ENCODE measurements at regions not wholly inside any gene's neighbourhood (a gene's known extent, or its start where the extent isn't known, plus 50 kb on each side); places are given as distances from the start of the nearest gene placed in this dataset.
A peak's percentile ranks its signal among the peaks of the same experiment; 100 is the strongest.

DNA sequence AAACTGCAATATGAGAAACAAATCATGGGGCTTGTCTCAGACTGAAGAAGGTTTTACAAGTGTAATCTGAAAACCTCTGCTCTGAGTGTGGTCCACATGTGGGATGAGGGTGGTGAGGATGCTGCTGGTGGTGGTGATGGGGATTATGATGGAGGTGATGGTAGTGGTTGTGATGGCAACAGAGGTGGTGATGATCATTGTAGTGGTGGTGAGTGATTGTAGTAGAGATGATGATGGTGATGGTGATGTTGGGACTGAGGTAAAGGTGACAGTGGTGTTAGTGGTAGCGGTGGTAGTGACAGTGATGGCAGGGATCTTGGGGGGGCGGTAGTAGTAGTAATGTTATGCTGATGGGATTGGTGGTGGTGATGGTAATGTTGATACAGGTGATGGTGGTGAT is 217.8 kb downstream of the ANAPC1 start:
- DNase-seq (ENCODE audit: low spot score) = peak; percentile 1

DNA sequence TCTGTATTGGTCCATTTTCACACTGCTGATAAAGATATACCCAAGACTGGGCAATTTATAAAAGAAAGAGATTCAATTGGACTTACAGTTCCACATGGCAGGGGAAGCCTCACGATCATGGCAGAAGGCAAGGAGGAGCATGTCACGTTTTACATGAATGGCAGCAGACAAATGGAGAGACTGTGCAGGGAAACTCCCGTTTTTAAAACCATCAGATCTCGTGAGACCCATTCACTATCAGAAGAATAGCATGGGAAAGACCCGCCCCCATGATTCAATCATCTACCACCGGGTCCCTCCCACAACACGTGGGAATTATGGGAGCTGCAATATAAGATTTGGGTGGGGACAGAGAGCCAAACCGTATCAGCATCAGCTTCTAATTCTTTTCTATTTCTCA is 217.0 kb downstream of the ANAPC1 start:
- peak; percentile 28 for DNase-seq (ENCODE audit: low spot score)

DNA sequence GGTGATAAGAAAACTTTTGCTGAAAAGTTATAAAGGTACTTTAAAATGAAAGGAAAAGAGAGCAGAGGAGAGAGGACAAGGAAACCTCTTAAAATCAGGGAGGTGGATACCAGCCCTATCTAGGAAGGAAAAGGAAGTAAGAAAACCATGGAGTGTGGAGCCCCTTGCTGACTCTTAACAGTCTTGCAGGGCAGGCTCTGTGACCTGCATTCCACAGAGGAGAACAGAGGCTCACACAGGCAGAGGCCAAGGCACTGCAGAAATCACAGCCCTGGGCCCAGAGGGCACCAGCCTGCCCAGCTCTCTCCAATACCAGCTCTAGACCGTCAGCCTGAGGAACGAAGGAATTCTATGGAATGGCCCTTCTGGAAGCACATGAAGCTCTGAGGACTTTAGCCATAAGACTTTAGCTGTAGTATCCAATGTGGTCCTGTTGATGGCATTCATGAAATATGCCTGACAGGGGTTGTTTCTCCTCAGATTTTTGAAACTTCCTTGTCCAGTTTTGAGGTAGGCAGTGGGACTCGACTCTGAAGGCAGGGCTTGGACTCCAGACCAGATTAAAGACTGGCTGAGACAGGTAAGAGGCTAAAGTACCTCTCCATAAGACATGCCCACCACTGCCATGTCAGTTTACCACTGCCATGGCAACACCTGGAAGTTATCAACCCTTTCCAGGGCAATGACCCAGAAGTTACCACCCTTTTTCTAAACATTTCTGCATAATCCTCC is 216.3 kb downstream of the ANAPC1 start:
- DNase-seq (ENCODE audit: low spot score) = peak; percentile 57

DNA sequence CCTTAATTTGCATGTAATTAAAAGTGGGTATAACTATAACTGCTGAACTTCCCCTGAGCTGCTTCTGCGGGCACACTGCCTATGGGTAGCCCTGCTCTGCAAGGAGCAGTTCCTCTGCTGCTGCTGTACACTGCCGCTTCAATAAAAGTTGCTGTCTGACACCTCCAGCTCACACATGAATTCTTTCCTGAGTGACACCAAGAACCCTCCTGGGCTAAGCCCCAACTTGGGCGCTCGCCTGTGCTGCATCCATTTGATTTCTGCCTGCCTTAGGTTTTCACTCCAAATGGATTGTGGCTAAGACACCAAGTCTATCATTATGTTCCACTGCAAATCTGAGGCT is 215.7 kb downstream of the ANAPC1 start:
- peak; percentile 20 for DNase-seq (ENCODE audit: low spot score)

DNA sequence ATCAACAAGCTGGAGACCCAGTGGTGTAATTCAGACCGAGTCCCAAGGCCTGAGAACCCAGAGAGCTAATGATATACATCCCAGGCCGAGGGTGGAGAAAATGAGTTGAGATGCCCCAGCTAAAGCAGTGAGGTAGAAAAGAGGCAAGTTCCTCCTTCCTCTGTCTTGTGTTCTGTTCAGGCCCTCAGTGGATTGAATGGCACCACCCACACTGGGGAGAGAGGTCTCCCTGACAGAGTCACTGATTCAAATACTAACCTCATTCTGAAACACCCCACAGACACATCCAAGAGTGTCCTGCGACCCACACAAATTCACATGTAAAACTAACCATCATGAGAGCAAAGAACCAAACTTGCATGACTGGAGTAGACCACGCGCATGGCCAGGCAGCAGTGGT is 215.3 kb downstream of the ANAPC1 start:
- peak; percentile 13 for DNase-seq (ENCODE audit: low spot score)

DNA sequence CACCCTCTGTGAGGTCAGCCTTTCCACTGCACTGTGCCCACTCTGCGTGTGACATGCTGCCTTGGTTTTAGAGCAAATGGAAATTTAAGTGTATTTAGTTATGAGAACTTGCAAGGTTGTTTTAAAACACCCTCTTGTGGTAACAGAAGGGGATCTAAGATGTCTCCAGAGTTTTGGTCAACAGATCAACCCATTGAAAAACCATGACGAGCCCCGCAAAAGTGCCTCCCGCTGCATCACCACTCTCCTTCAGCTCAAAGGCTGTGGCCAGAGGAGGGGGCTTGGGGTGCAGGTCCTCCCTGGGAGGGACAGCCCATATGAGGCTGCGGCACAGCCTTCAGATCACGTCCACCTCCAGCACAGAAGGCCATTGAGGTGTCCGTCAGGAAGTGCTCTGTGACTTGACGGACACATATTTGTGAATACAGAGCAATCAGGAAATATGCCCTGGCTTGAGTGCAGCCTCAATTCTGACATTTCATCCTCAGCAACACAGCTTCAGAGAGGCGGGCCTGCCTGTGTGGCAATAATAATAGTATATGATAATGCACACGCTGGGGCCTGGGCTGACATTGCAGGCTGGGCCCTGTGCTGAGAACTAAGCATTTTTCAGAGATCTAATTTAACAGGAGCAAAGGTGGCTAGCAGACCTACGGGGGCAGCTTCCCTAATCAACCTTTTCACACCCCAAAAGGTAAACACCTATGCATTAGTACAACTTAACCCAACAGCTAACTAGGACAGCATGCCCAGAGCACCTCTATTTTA is 213.9 kb downstream of the ANAPC1 start:
- DNase-seq (ENCODE audit: low spot score) = peak; percentile 17

DNA sequence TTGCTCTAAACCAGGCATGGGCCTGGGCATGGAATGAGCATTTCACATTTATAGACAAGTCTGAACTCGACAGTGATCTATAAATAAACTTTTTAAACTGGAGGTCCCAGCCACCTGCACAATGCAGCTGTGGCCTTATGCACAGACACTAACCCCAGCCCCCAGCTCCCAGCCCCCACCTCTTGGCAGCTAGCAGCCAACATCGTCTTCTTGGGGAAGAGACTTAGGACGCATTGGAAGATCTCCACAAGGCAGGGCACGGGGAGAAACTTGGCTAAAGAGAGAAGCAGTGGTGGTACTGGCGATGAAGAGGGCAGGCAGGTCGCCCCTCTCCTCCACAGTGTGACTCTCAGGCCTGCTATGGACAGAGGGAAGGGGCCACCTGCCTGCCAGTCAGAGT is 213.2 kb downstream of the ANAPC1 start:
- peak; percentile 29 for DNase-seq (ENCODE audit: low spot score)

DNA sequence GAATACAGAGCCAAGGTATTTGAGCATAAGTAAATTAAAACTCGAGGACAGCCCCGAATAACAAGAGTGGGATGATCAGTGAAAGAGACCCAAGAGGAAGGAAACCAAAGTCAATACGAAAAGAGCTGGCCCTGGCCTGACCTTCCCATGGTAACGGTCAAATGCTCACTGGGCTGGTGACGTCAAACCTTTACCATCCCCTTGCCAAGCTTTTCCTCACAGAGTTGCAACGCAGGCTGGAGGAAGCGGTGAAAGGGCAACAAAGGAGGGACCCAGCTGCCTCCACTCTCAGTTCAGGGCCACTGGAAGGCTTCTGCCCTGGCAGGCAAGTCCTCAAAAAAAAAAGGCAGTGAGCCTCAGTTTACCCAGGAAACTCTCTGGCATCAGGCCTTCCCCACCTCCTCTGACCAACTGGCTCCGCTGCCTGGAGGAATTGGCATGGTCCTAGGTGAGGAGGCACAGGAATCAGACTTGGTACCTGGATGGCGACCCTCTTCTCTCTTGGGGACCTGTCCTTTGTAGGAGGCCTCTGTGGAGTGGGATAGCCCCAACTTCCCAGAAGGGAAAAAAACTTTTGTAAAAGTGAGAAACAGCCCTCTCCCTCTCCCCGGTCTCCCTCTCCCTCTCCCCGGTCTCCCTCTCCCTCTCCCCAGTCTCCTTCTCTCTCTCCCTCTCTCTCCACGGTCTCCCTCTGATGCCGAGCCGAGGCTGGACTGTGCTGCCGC is 212.4 kb downstream of the ANAPC1 start:
- DNase-seq (ENCODE audit: low spot score) = peak; percentile 60

DNA sequence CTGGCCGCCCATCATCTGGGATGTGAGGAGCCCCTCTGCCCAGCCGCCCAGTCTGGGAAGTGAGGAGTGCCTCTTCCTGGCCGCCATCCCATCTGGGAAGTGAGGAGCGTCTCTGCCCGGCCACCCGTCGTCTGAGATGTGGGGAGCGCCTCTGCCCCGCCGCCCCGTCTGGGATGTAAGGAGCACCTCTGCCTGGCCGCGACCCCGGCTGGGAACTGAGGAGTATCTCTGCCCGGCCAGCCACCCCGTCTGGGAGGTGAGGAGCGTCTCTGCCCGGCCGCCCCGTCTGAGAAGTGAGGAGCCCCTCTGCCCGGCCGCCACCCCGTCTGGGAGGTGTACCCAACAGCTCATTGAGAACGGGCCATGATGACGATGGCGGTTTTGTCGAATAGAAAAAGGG is 211.4 kb downstream of the ANAPC1 start:
- peak; percentile 34 for DNase-seq (ENCODE audit: low spot score)

DNA sequence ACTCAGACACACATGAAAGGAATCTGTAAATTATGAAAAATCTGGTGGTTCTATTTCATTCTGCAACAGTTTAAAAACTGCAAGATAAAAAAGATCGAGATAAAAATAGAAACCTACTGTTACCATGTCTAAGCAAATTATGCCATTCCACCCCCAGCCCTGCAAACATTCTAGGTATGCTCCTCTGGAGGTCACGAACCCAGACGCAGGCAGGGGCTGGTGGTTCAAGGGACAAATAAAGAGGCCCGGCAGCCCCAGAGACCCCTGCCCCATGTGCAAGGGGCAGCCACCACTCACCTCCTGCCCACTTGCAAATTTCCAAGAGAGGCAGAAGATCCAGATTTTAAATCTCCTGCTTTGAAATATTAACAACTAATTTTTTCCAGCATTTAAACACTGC is 210.5 kb downstream of the ANAPC1 start:
- DNase-seq (ENCODE audit: low spot score) = peak; percentile 39

DNA sequence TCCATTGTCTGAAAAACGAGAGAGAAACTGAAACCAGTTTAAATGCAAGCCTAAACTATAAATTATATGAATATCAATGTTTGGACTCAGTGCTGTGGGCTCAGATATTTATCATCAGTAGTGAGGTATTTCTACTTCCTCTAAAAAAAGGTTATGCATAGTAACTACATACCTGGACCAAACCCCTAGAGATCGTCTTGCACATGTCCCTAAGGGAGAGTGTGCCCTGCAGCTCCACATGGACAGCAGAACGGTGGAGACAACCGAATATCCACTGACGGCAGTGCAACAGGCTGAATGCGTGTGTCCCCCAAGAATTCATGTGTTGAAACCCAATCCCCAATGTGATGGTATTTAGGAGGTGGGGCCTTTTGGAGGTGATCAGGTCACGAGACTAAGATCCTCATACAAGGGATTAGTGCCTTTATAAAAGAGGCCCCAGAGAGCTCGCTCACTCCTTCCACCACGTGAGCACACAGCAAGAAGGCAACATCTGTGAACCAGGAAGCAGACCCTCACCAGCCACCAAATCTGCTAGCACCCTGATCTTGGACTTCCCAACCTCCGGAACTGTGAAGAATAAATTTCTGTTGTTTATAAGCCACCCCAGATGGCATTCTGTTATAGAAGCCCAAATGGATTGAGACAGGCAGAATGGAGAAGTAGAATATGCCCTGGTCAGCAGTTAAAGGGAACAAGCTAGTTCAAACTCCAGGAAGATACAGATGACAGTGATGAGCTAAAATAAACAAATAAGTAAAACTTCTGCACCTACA is 208.4 kb downstream of the ANAPC1 start:
- no peak for DNase-seq (ENCODE audit: low spot score)

DNA sequence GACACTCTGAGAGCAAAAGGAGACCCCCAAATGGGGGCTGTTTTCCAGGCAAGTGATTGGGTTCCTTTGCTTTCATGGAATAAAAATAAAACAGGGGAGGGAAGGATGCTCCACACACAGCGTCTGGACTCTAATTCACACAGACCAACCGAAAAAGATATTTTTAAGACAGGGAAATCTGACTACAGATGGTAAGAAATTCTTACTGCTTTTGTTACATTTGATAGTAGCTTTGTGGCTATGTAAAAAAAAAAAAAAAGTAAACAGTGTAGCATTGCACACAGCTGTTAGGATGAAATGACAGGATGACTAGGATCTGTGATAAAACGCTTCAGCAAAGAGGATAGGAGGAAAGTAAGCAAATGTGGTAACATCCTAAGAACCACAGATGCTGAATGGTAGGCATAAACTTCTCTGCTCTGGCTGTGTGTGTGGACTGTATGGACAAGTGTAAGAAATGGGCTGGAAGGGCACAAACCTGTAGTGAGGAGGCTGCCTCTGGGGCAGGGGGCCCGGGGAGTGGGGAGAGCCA is 207.6 kb downstream of the ANAPC1 start:
- no peak for DNase-seq (ENCODE audit: low spot score)

DNA sequence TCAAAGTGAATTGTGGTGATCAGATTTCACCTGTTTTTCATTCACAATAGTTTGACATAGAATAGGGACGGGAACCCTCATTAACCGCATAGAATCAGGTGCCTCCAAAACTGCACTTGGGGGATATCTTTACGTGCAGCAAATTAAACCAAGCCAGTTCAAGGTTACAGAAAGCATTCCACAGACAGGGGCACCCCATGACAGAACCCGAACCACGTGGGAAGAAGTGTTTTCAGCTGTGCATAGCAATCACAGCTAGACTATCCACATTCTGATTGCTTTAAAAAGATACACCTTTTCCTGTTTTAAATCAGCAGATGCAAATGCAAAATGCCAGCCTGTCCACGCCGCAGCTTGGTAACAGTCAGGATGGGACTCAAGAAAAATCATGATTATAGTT is 205.8 kb downstream of the ANAPC1 start:
- DNase-seq (ENCODE audit: low spot score) = no peak

DNA sequence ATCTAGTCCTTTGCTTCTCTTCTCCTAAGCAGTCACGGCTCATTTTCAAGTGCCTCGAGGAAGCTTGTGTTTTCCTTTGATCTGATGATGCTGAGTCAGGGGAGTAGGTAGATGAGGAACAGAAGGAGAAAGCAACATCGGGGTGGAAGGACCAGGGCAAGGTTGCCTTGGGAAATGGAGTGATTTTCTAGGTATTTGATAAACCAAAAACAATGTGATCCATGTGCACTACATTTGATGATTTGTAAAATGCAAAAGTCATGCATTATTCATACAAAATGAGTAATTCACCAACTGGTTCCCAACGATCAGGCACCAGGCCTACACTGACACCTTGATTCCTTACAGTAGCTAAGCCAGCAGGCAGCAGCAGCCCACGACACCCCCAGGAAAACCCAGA is 205.3 kb downstream of the ANAPC1 start:
- no peak for DNase-seq (ENCODE audit: low spot score)

DNA sequence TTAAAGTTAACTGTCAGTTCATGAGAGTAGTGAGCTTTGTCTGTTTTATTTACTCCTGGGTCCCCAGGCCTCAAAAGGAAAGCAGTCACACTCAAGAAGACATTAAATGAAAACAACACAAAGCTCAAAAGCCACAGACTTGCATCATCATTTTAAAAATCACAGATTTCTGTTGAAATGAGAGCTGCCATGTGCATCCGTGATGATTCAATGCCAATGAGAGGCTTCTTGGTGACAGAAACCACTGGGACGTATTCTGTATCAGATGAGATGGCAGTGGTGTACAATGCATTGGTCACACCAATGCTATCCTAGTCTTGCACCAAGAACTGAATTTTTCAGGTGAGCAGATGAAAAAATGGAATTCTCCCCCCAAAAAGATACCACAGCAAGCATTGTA is 204.8 kb downstream of the ANAPC1 start:
- DNase-seq (ENCODE audit: low spot score) = no peak

DNA sequence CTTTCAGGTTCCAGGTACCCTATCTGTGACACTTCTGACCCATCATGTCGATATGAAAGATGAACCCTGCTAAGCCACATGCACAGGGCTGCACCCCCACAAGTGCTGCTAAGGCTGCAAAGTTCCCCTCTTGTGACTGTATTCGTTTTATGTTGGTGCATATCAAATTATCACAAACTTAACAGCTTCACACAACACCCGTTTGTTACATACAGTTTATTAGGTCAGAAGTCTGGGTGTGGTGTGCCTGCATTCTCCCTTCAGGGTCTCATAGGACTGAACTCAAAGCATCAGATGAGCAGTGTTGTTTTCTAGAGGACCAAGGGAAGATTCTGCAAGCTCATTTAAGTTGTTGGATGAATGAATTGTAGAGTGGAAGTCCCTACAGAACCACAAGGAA is 199.4 kb downstream of the ANAPC1 start:
- DNase-seq (ENCODE audit: low spot score) = no peak

DNA sequence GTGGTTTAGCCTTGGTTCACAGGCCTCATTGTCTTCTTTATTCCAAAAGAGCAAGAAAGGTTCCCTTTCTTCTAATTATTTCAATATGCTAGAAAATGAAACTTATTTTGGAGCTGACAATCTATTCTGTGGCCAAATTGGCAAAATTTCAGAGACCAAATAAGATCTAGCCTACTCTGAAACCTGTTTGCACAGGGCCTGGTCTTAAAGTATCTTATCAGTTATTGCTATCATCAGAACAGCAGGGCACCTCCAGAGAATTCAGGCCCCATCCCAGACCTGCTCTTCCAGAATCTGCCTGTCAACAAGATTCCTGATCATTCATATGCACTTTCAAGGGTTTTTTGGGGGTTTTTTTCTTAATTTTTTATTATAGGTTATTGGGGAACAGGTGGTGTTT is 198.7 kb downstream of the ANAPC1 start:
- no peak for DNase-seq (ENCODE audit: low spot score)

DNA sequence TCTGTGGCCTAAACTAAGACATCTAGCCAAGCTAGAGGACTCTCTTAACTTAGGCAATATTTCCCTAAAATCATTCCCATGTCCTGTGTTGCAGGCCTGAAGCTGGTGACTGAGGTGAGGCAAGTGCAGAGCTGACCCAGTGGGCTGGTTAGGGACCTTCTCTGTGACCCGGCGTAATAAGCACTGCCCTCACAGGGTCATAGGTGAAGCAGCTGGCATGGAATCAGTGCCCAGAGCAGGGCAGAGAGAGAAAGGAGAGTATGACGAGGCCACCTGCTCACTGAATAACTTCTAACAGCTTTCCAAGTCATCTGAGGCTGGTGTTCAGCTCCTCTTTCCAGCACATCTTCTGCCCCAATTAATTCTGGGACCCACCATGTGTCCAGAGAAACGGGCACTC is 197.0 kb downstream of the ANAPC1 start:
- DNase-seq (ENCODE audit: low spot score) = no peak

DNA sequence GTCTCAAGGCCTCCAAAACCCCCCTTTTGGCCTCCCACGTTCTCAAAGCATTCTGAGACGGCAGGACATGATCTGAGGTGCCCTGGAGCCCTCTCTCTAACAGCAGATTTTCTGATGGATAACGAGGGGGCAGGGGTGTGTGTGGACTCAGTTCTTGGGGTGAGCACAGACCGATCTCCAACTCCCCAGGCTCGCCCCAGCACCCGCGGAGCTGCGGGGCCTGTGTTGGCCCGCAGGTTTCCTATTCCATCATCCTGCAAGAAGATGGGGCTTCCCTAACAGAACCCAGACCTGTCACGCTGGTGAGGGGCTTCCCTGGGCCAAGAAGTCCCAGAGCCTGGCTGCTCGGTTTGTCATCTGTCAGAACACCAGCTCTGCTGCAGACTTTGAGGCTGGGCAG is 196.1 kb downstream of the ANAPC1 start:
- no peak for DNase-seq (ENCODE audit: low spot score)

DNA sequence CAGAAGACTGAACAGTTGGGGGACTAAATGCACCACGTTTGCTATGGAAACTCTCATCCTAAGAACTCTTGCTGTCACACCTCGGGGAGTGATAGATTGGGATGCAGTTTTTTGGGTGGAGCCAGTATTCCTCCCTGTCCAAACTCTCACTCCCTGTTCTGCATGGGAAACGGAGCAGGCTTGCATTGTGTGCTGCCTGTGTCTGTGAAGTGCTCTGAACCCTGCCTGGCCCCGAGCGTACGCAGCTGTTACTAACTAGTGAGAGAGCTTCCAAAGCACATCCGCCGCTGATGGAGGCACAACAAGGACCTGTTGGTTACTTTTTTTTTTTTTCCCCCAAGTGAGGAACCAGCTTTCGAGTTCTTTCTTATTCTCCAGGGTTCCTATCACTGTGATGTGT is 195.5 kb downstream of the ANAPC1 start:
- no peak for DNase-seq (ENCODE audit: low spot score)

DNA sequence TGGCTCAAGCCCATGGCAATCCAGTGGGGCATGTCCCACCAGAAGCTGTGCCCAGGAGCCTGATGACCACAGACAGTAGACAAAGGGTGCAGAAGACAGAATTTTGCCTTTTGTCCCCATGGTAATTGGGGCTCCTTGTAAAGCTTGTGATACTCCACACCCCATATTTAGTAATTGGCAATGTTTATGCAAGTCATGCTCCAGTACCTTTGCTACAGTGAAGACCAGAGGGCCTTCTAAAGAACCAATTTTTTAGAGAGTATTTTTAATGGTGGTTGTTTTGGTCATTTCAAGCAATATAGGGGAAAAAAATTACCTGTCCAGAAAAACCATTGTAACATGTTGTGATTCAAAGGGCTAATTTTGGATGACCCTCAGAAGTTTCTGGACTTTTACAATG is 194.8 kb downstream of the ANAPC1 start:
- DNase-seq (ENCODE audit: low spot score) = no peak

DNA sequence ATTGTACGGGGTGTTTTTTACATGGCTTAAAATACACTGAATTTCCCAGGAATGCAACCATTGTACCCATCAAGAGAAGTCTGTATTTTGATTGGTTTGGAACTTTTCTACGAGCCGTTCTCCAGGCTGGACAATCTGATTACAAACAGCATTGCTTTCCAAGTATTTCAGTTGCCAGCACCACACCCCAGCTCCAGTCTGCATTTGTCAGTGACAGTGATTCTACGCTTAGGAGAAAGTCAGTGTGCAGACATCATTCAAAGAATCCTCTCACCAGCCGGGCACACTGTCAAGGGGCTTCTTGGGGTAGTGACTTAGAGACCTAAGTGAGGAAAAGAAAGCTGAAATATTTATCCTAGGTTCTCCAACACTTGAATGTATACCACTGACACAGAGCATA is 194.1 kb downstream of the ANAPC1 start:
- DNase-seq (ENCODE audit: low spot score) = no peak
